A549 (cell line): ENCODE measurements at regions not wholly inside any gene's neighbourhood (a gene's known extent, or its start where the extent isn't known, plus 50 kb on each side); places are given as distances from the start of the nearest gene placed in this dataset.

ENCODE experiments used
- ATAC-seq, 2 experiments: fragments of 200-7000 bp in 1 of 2; fragments of >200 bp in 1 of 2; cut with Nextera tagmentation in 1 of 2; cut with Tn5 transposase in 1 of 2; 3 replicates each; pipeline versions ENCODE4 v1.8.0 to v1.9.1; 2018 to 2020; ENCODE audit warnings: mild to moderate bottlenecking in 1 of 2, moderate library complexity in 1 of 2
- CTCF ChIA-PET: fragments of 300-600 bp; sonication (Branson Sonifier 250); formaldehyde crosslinking; extraction: SDS; loops from one replicate; lab custom pipeline; 2021; ENCODE audit warnings: antibody characterized with exemption, inconsistent platforms; lab: Yijun Ruan, JAX
- POLR2A ChIA-PET: fragments of 350-600 bp; formaldehyde crosslinking; extraction: SDS; loops from one replicate; lab custom pipeline; 2021; ENCODE audit warnings: antibody characterized with exemption, inconsistent platforms; lab: Yijun Ruan, JAX
- DNase-seq, 2 experiments: peaks; one replicate each; pipeline versions ENCODE4 v3.0.0 to v3.0.0-alpha.2; 2011 to 2016; ENCODE audit warnings: low read depth in 1 of 2, low spot score in 1 of 2
- FAIRE-seq: peaks from 2 replicates; lab custom pipeline; 2011; peaks lifted over from hg19 to GRCh38; lab: Jason Lieb, UNC
- H3K27ac ChIP-seq, 2 experiments: fragments of >200 bp; sonication (Bioruptor Twin); formaldehyde crosslinking; 3 replicates each; pipeline ENCODE4 v1.5.1; 2016 to 2017
- H3K4me1 ChIP-seq: fragments of >200 bp; sonication (Bioruptor Twin); formaldehyde crosslinking; 3 replicates; pipeline ENCODE4 v1.6.1; 2016
- H3K4me2 ChIP-seq: fragments of >200 bp; sonication (Bioruptor Twin); formaldehyde crosslinking; 3 replicates; pipeline ENCODE4 v1.6.1; 2016
- H3K4me3 ChIP-seq: fragments of >200 bp; sonication (Bioruptor Twin); formaldehyde crosslinking; 3 replicates; pipeline ENCODE4 v1.5.1; 2016
- H3K9me3 ChIP-seq: fragments of >200 bp; sonication (Bioruptor Twin); formaldehyde crosslinking; 3 replicates; pipeline ENCODE4 v1.6.1; 2016
- ATOH8 ChIP-seq: fragments of 250-450 bp; sonication (Bioruptor Pico); IDR thresholded peaks from 2 replicates; pipeline ENCODE4 v1.5.0; 2020; ENCODE audit warnings: low read depth, mild to moderate bottlenecking, moderate library complexity
- CBX8 ChIP-seq: fragments of 200-600 bp; sonication (generic); IDR thresholded peaks from 2 replicates; pipeline ENCODE4 v1.6.1; 2016
- CHD2 ChIP-seq: fragments of 150-350 bp; IDR thresholded peaks from 2 replicates; pipeline ENCODE4 v1.6.1; 2014; ENCODE audit warnings: low read length; ENCODE audit not compliant: partially characterized antibody
- CTCF ChIP-seq: fragments of >200 bp; sonication (Bioruptor Twin); formaldehyde crosslinking; IDR thresholded peaks from 3 replicates; pipeline ENCODE4 v1.5.1; 2016
- EHF ChIP-seq: fragments of 250-450 bp; sonication (Bioruptor Pico); IDR thresholded peaks from 2 replicates; pipeline ENCODE4 v1.5.0; 2020; ENCODE audit warnings: mild to moderate bottlenecking
- EHMT2 ChIP-seq: fragments of 200-600 bp; sonication (generic); IDR thresholded peaks from 2 replicates; pipeline ENCODE4 v1.6.1; 2016; ENCODE audit warnings: antibody characterized with exemption, low read depth, mild to moderate bottlenecking, moderate library complexity
- ELK1 ChIP-seq: fragments of 150-350 bp; IDR thresholded peaks from 2 replicates; pipeline ENCODE4 v1.6.1; 2014; ENCODE audit warnings: low read depth, mild to moderate bottlenecking, low read length
- GATA3 ChIP-seq: IDR thresholded peaks from 2 replicates; pipeline ENCODE4 v1.6.1; 2012; ENCODE audit warnings: borderline replicate concordance
- HES2 ChIP-seq: fragments of >200 bp; sonication (Bioruptor Twin); formaldehyde crosslinking; IDR thresholded peaks from 2 replicates; pipeline ENCODE4 v1.6.1; 2016
- MAFK ChIP-seq: fragments of 450-650 bp; IDR thresholded peaks from 2 replicates; pipeline ENCODE4 v1.6.1; 2014; ENCODE audit not compliant: partially characterized antibody
- MAZ ChIP-seq: fragments of 150-350 bp; IDR thresholded peaks from 2 replicates; pipeline ENCODE4 v1.6.1; 2014; ENCODE audit warnings: antibody characterized with exemption, low read depth, low read length, borderline replicate concordance
- PBX3 ChIP-seq: IDR thresholded peaks from 2 replicates; pipeline ENCODE4 v1.6.1; 2012
- PHF8 ChIP-seq: fragments of 200-600 bp; sonication (generic); IDR thresholded peaks from 2 replicates; pipeline ENCODE4 v1.6.1; 2016; ENCODE audit warnings: low read depth, mild to moderate bottlenecking, antibody characterized with exemption, moderate library complexity, borderline replicate concordance
- POLR2AphosphoS2 ChIP-seq: conservative IDR thresholded peaks from 2 replicates; pipeline ENCODE4 v1.6.1; 2012; ENCODE audit warnings: low read length, improper control_type of control experiment, inconsistent platforms
- RCOR1 ChIP-seq: fragments of 150-350 bp; IDR thresholded peaks from 2 replicates; pipeline ENCODE4 v1.6.1; 2014; ENCODE audit warnings: antibody characterized with exemption, low read length, low read depth
- REST ChIP-seq: fragments of 200-600 bp; sonication (generic); IDR thresholded peaks from 2 replicates; pipeline ENCODE4 v1.6.1; 2016; ENCODE audit warnings: antibody characterized with exemption, mild to moderate bottlenecking, moderate library complexity
- TFCP2L1 ChIP-seq: fragments of 250-450 bp; sonication (Bioruptor Pico); IDR thresholded peaks from 2 replicates; pipeline ENCODE4 v1.5.0; 2021; ENCODE audit warnings: mild to moderate bottlenecking
- USF2 ChIP-seq: fragments of 450-650 bp; IDR thresholded peaks from 2 replicates; pipeline ENCODE4 v1.6.1; 2014; ENCODE audit warnings: antibody characterized with exemption
- ZSCAN20 ChIP-seq: fragments of 250-450 bp; sonication (Bioruptor Pico); IDR thresholded peaks from 2 replicates; pipeline ENCODE4 v1.8.0; 2022; ENCODE audit warnings: mild to moderate bottlenecking, moderate library complexity
- WGBS: methylation state at CpG from one replicate; pipeline ENCODE4 v1.1.6; 2017; ENCODE audit errors: missing lambda C conversion rate; 5-methylcytosine and 5-hydroxymethylcytosine counted together

- Histone ChIP-seq H3K4me3 (no peak overlapping the region), H3K4me2 (no peak overlapping the region), H3K4me1 (no peaks in the 10 kb centered on the region), H3K27ac (no peak overlapping the region), H3K9me3 (no peaks in the 10 kb centered on the region)
- POLR2A ChIA-PET = no interaction called here
- ATAC-seq = no peak
- no peak for FAIRE-seq
- no peak for DNase-seq
- TF ChIP-seq ATOH8 (CRISPR knock-in tag) (no peak), EHMT2 (no peak), CTCF (no peak), CBX8 (no peak), PHF8 (no peak), MAFK (no peak), GATA3 (no peak), CHD2 (no peak), EHF (CRISPR knock-in tag) (no peak)
- WGBS = 12% methylated on average over 2 of the region's 2 CpGs
- CTCF ChIA-PET = interaction anchor here (0.6 kb wide), 1 partner anchor 546 kb away, joined by 3 read pairs; no protein-coding TSS in a partner anchor
Measured at GRCh38 chr15:94077938-94078337, 153.4 kb upstream of the MCTP2 start.

- POLR2A ChIA-PET = no interaction called here
- H3K4me2 ChIP-seq = no peak overlapping the region
- H3K27ac ChIP-seq = no peak overlapping the region
- DNase-seq = no peak
- ATAC-seq = no peak
- H3K9me3 ChIP-seq = peaks cover 5% of the 10 kb centered on the region; the same call in 1 of the 3 replicates
- no peak overlapping the region for H3K4me3 ChIP-seq
- 26% methylated on average over 9 of the region's 9 CpGs for WGBS
- no peak for FAIRE-seq
- TF ChIP-seq CTCF (no peak), TFCP2L1 (CRISPR knock-in tag) (no peak), ZSCAN20 (CRISPR knock-in tag) (no peak), MAZ (no peak), HES2 (no peak), REST (no peak), POLR2AphosphoS2 (no peak), RCOR1 (no peak), USF2 (no peak), ELK1 (no peak), PBX3 (no peak)
- CTCF ChIA-PET = interaction anchor here (1.0 kb wide), 1 partner anchor 44 kb away, joined by 3 read pairs; no protein-coding TSS in a partner anchor
- H3K4me1 ChIP-seq = no peaks in the 10 kb centered on the region
Measured at GRCh38 chr15:94075349-94075748, 156.0 kb upstream of the MCTP2 start.
